Renal cortical epithelial cell (primary cell): ENCODE measurements at regions not wholly inside any gene's neighbourhood (a gene's known extent, or its start where the extent isn't known, plus 50 kb on each side); places are given as distances from the start of the nearest gene placed in this dataset.
"Not testable (repeated sequence)": the region's sequence is repeated elsewhere in the genome, so short reads cannot be mapped to it uniquely, and the experiment has no call there.

Source experiments
- DNase-seq: peaks from one replicate; pipeline ENCODE4 v3.0.0-alpha.2; 2011; ENCODE audit warnings: low read depth

GRCh38 chr3:35393901-35394799 is 245.2 kb upstream of the ARPP21 start:
- DNase-seq, result peak; percentile 91

- DNase-seq, result no peak
Observed at GRCh38 chr3:35394905-35395304, 244.4 kb upstream of the ARPP21 start.

GRCh38 chr3:35401671-35402070 is 237.7 kb upstream of the ARPP21 start:
- DNase-seq, result no peak

- DNase-seq, result no peak
Observed at GRCh38 chr3:35404571-35404970, 234.8 kb upstream of the ARPP21 start.

GRCh38 chr3:35408882-35409281 is 230.4 kb upstream of the ARPP21 start:
- no peak for DNase-seq

GRCh38 chr3:35409991-35410390 is 229.3 kb upstream of the ARPP21 start:
- no peak for DNase-seq

GRCh38 chr3:35413483-35413882 is 225.8 kb upstream of the ARPP21 start:
- no peak for DNase-seq

GRCh38 chr3:35417080-35417479 is 222.2 kb upstream of the ARPP21 start:
- no peak for DNase-seq

GRCh38 chr3:35422101-35422500 is 217.2 kb upstream of the ARPP21 start:
- no peak for DNase-seq

GRCh38 chr3:35422836-35423601 is 216.3 kb upstream of the ARPP21 start:
- DNase-seq, result peak; percentile 17

GRCh38 chr3:35426366-35426958 is 212.9 kb upstream of the ARPP21 start:
- peak; percentile 29 for DNase-seq

GRCh38 chr3:35437381-35437780 is 201.9 kb upstream of the ARPP21 start:
- DNase-seq, result no peak

GRCh38 chr3:35438101-35438500 is 201.2 kb upstream of the ARPP21 start:
- DNase-seq, result no peak

- no peak for DNase-seq
Observed at GRCh38 chr3:35439663-35440062, 199.7 kb upstream of the ARPP21 start.

GRCh38 chr3:35440826-35441225 is 198.5 kb upstream of the ARPP21 start:
- no peak for DNase-seq

- no peak for DNase-seq
Observed at GRCh38 chr3:35446896-35447295, 192.4 kb upstream of the ARPP21 start.

GRCh38 chr3:35448121-35448520 is 191.2 kb upstream of the ARPP21 start:
- DNase-seq, result no peak

GRCh38 chr3:35448681-35449080 is 190.6 kb upstream of the ARPP21 start:
- DNase-seq, result no peak

GRCh38 chr3:35454819-35455218 is 184.5 kb upstream of the ARPP21 start:
- not testable (repeated sequence) for DNase-seq

- DNase-seq, result no peak
Observed at GRCh38 chr3:35473956-35474355, 165.4 kb upstream of the ARPP21 start.

- not testable (repeated sequence) for DNase-seq
Observed at GRCh38 chr3:35482566-35482965, 156.8 kb upstream of the ARPP21 start.

GRCh38 chr3:35483131-35483530 is 156.2 kb upstream of the ARPP21 start:
- no peak for DNase-seq
